GM23248 (cell line): ENCODE measurements at regions not wholly inside any gene's neighbourhood (a gene's known extent, or its start where the extent isn't known, plus 50 kb on each side); places are given as distances from the start of the nearest gene placed in this dataset.

Experiments used
- EZH2 ChIP-seq: fragments of 200-600 bp; sonication (generic); IDR thresholded peaks from 2 replicates; pipeline ENCODE4 v1.6.1; 2018; ENCODE audit warnings: antibody characterized with exemption, mild to moderate bottlenecking; ENCODE audit not compliant: insufficient read depth, poor library complexity, severe bottlenecking
- EZH2phosphoT487 ChIP-seq: fragments of 200-600 bp; sonication (generic); IDR thresholded peaks from 2 replicates; pipeline ENCODE4 v1.6.1; 2018; ENCODE audit warnings: antibody characterized with exemption, moderate library complexity, mild to moderate bottlenecking, low read depth; ENCODE audit not compliant: insufficient read depth

- no peak for TF ChIP-seq EZH2
- no peak for TF ChIP-seq EZH2phosphoT487
These were observed 175.2 kb upstream of the SOX14 start for GRCh38 chr3:137588871-137589270.
